SK-N-SH treated with all-trans-retinoic acid at 6 μM for 48 hours (cell line): ENCODE measurements at regions not wholly inside any gene's neighbourhood (a gene's known extent, or its start where the extent isn't known, plus 50 kb on each side); places are given as distances from the start of the nearest gene placed in this dataset.
"Not testable (repeated sequence)": the region's sequence is repeated elsewhere in the genome, so short reads cannot be mapped to it uniquely, and the experiment has no call there.

Experiments used
- ATAC-seq: fragments of 200-7000 bp; cut with Tn5 transposase; 3 replicates; pipeline ENCODE4 v1.9.1; 2020; ENCODE audit warnings: mild to moderate bottlenecking, moderate library complexity
- CREB5 ChIP-seq: fragments of 250-450 bp; sonication (Bioruptor Pico); IDR thresholded peaks from 2 replicates; pipeline ENCODE4 v1.5.1; 2020; ENCODE audit warnings: low read depth, mild to moderate bottlenecking, moderate library complexity
- CSDC2 ChIP-seq: fragments of 250-450 bp; sonication (Bioruptor Pico); IDR thresholded peaks from 2 replicates; pipeline ENCODE4 v1.5.0; 2020; ENCODE audit warnings: mild to moderate bottlenecking, moderate library complexity
- ESRRG ChIP-seq: fragments of 250-450 bp; sonication (Bioruptor Pico); IDR thresholded peaks from 2 replicates; pipeline ENCODE4 v1.6.1; 2021; ENCODE audit warnings: mild to moderate bottlenecking
- GLIS3 ChIP-seq: fragments of 250-450 bp; sonication (Bioruptor Pico); IDR thresholded peaks from 2 replicates; pipeline ENCODE4 v1.5.0; 2020; ENCODE audit warnings: mild to moderate bottlenecking, moderate library complexity
- OSR1 ChIP-seq: fragments of 250-450 bp; sonication (Bioruptor Pico); IDR thresholded peaks from 2 replicates; pipeline ENCODE4 v1.8.0; 2022; ENCODE audit warnings: moderate library complexity, mild to moderate bottlenecking, inconsistent platforms
- PATZ1 ChIP-seq: fragments of 250-450 bp; sonication (Bioruptor Pico); IDR thresholded peaks from 2 replicates; pipeline ENCODE4 v1.8.0; 2020; ENCODE audit warnings: mild to moderate bottlenecking, moderate library complexity, borderline replicate concordance
- PPARA ChIP-seq: fragments of 250-450 bp; sonication (Bioruptor Pico); IDR thresholded peaks from 2 replicates; pipeline ENCODE4 v1.5.0; 2020; ENCODE audit warnings: mild to moderate bottlenecking, borderline replicate concordance
- RARB ChIP-seq: fragments of 250-450 bp; sonication (Bioruptor Pico); IDR thresholded peaks from 2 replicates; pipeline ENCODE4 v1.8.0; 2021; ENCODE audit warnings: mild to moderate bottlenecking, moderate library complexity
- SNAI2 ChIP-seq: fragments of 250-450 bp; sonication (Bioruptor Pico); IDR thresholded peaks from 2 replicates; pipeline ENCODE4 v1.5.0; 2020; ENCODE audit warnings: mild to moderate bottlenecking, moderate library complexity
- TCF4 ChIP-seq: fragments of 250-450 bp; sonication (Bioruptor Pico); IDR thresholded peaks from 2 replicates; pipeline ENCODE4 v1.8.0; 2021; ENCODE audit warnings: mild to moderate bottlenecking, moderate library complexity, borderline replicate concordance
- TOX ChIP-seq: fragments of 250-450 bp; sonication (Bioruptor Pico); IDR thresholded peaks from 2 replicates; pipeline ENCODE4 v1.8.0; 2021; ENCODE audit warnings: mild to moderate bottlenecking, moderate library complexity, borderline replicate concordance
- ZC3H10 ChIP-seq: fragments of 250-450 bp; sonication (Bioruptor Pico); IDR thresholded peaks from 2 replicates; pipeline ENCODE4 v1.5.1; 2021; ENCODE audit warnings: mild to moderate bottlenecking, moderate library complexity
- ZFP3 ChIP-seq: fragments of 250-450 bp; sonication (Bioruptor Pico); IDR thresholded peaks from 2 replicates; pipeline ENCODE4 v1.5.0; 2020; ENCODE audit warnings: mild to moderate bottlenecking, moderate library complexity
- ZFP30 ChIP-seq: fragments of 450-650 bp; formaldehyde crosslinking; IDR thresholded peaks from 2 replicates; pipeline ENCODE4 v1.5.0; 2022; ENCODE audit warnings: mild to moderate bottlenecking, moderate library complexity
- ZNF565 ChIP-seq: fragments of 450-650 bp; formaldehyde crosslinking; conservative IDR thresholded peaks from 2 replicates; pipeline ENCODE4 v1.5.0; 2020; ENCODE audit warnings: low read depth, mild to moderate bottlenecking, moderate library complexity
- ZNF70 ChIP-seq: fragments of 450-650 bp; formaldehyde crosslinking; IDR thresholded peaks from 2 replicates; pipeline ENCODE4 v1.5.0; 2020; ENCODE audit warnings: mild to moderate bottlenecking, moderate library complexity
- TF ChIP-seq, protein P1 (sequence below): fragments of 250-450 bp; sonication (Bioruptor Pico); IDR thresholded peaks from 2 replicates; pipeline ENCODE4 v1.8.0; 2021; ENCODE audit warnings: low read depth, mild to moderate bottlenecking, moderate library complexity, borderline replicate concordance

DNA sequence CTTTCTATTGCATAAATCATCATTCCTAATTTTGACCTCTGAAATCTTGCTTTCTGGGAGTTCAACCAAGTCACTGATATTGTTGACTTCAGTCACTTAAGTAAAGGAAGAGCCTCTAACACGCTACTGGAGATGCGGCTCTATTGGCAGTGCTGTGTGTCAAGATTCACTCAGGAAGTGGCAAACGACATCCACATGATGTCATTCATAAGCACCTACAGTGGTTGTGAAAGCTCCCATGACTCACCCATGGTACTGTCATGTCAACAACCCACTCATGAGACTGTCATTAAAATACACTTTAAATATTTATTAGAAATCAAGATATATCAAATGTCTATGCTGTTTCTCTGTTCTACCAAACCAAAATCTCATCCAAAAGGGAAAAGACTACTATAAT, 52.5 kb upstream of the LHFPL3 start:
- no peak for ATAC-seq
- no peak for TF ChIP-seq OSR1 (CRISPR knock-in tag)
- TF ChIP-seq ZFP3 = no peak
- TF ChIP-seq, protein P1, sequence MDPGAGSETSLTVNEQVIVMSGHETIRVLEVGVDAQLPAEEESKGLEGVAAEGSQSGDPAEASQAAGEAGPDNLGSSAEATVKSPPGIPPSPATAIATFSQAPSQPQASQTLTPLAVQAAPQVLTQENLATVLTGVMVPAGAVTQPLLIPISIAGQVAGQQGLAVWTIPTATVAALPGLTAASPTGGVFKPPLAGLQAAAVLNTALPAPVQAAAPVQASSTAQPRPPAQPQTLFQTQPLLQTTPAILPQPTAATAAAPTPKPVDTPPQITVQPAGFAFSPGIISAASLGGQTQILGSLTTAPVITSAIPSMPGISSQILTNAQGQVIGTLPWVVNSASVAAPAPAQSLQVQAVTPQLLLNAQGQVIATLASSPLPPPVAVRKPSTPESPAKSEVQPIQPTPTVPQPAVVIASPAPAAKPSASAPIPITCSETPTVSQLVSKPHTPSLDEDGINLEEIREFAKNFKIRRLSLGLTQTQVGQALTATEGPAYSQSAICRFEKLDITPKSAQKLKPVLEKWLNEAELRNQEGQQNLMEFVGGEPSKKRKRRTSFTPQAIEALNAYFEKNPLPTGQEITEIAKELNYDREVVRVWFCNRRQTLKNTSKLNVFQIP (CRISPR knock-in tag) = no peak
- TF ChIP-seq CSDC2 (CRISPR knock-in tag) = no peak
- TF ChIP-seq CREB5 = no peak
- TF ChIP-seq PPARA (CRISPR knock-in tag) = no peak
- no peak for TF ChIP-seq ZNF565 (CRISPR knock-in tag)
- TF ChIP-seq GLIS3 (CRISPR knock-in tag) = no peak
- TF ChIP-seq ZFP30 (CRISPR knock-in tag) = no peak
- TF ChIP-seq ZNF70 (CRISPR knock-in tag) = no peak
- TF ChIP-seq SNAI2 (CRISPR knock-in tag) = no peak
- TF ChIP-seq ESRRG = no peak
- TF ChIP-seq PATZ1 (CRISPR knock-in tag) = no peak
- TF ChIP-seq TOX (CRISPR knock-in tag) = no peak
- TF ChIP-seq RARB (CRISPR knock-in tag) = no peak
- no peak for TF ChIP-seq ZC3H10
- TF ChIP-seq TCF4 (CRISPR knock-in tag) = no peak

- not testable (repeated sequence) for ATAC-seq
Measured at GRCh38 chr7:104276730-104277129, 51.7 kb upstream of the LHFPL3 start.
